HG03575 (cell line): ENCODE measurements at regions not wholly inside any gene's neighbourhood (a gene's known extent, or its start where the extent isn't known, plus 50 kb on each side); places are given as distances from the start of the nearest gene placed in this dataset.

Experiments used
- ATAC-seq: cut with Tn5 transposase; IDR thresholded peaks from one replicate; pipeline ENCODE4 v1.9.1; 2021; ENCODE audit not compliant: unreplicated experiment, insufficient number of reproducible peaks, low FRiP score; ENCODE audit errors: extremely low read depth

GRCh38 chr2:8196316-8196715 lies 485.5 kb upstream of the ID2 start:
- no peak for ATAC-seq

DNA sequence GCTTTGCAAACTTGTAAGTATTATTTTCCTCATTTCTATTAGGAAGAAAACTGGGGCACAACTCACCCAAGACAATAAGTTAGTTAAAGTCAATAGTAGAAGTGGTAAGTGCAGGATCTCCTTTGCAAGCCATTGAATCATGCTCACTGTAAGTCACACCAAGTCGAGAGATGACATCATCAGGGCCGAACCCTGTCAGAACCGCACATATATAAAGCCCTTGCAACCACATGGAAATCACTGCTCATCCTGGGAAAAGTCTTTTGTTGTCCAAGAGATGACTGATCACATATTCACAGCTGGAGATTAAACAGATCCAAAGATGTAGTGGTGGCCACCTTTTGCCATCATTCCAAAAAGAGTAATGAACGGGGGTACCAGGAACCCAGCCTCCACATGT lies 484.8 kb upstream of the ID2 start:
- no peak for ATAC-seq

DNA sequence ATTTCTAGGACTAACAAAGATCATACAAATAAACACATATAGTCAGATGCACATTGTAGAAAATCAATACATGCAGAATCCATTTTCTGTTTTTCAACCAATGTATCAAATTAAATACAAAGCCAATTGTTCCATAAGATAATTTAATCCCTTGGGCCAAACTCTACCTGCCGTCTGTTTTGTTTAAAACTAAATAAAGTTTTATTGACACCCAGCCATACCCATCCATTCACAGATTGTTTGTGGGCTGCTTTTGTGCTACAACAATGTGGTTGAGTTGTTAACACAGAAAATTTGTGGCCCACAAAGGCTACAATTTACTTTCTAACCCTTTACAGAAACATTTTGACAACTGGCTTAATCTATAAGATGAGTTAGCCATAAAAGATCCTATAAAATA lies 484.0 kb upstream of the ID2 start:
- no peak for ATAC-seq

DNA sequence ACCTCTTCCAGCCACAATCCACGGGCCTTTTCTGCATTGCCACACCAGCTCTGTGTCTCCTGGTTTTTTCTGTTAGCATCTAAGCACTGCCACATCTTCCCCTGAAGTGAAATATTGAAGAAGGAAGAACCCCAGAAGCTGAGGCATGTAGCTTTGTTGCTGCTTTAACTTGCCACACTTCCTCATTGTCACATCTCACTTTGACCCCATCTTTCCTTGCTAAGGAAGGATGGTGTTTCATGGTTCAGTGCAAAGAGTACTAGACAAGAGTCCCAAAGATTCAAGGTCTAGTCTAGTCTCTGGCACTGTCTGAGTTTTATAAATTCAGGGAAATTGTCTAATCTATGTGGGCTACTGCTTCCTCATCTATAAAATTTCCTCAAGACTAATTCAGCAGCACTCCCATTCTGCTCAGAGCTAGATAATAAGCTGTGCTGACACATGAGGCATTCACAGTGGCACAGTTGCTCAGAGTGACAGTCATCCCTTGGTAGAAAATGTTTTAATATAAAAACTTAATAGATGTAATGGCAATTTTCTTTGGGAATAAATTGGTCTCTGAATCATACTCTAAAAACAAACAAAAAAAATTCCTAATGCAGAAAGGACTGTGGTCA lies 483.0 kb upstream of the ID2 start:
- ATAC-seq, result no peak

DNA sequence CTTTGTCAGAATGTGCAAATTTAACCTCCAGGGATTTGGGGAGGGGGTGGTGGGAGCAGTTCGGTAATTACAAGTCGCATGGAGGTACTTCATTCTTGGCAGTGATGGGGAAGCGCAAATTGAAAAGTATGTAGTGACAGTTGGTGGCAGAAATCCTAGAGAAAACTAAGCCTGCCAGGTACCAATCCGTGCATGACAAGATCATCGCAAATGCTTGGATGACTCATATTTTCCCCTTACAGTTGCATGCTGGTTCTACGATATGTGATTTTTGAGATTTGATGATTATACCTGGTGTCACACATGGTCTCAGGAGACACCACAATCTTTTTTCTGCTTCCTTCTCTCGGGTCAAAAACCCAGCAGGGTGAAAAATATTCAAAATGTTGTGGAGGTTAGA lies 479.7 kb upstream of the ID2 start:
- ATAC-seq, result peak; percentile 68

- no peak for ATAC-seq
These were observed 478.5 kb upstream of the ID2 start for GRCh38 chr2:8203364-8203763.

DNA sequence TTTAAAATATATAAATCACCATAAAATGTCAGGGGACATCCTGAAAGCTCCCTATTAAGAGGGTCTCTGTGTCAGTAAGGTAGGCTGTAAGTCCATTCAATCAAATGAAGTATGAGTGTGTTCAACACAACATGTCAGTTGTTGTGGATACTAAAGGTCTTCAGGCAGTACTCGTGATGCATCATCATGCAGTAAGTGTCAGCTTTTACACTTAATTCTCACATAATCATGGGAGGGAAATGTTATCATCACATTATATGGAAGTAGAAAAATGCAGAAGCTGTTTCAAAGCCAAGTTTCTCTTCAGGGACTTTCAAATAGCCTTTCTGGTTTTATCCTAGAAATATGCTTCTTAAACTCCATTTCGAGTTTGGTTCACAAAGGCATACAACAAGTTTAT lies 477.1 kb upstream of the ID2 start:
- ATAC-seq, result no peak

GRCh38 chr2:8209494-8209893 lies 472.4 kb upstream of the ID2 start:
- no peak for ATAC-seq

- no peak for ATAC-seq
These were observed 470.5 kb upstream of the ID2 start for GRCh38 chr2:8211384-8211783.

- no peak for ATAC-seq
These were observed 469.6 kb upstream of the ID2 start for GRCh38 chr2:8212239-8212638.

- ATAC-seq, result no peak
These were observed 467.7 kb upstream of the ID2 start for GRCh38 chr2:8214036-8214615.

GRCh38 chr2:8215159-8215863 lies 466.5 kb upstream of the ID2 start:
- no peak for ATAC-seq

- ATAC-seq, result no peak
These were observed 465.9 kb upstream of the ID2 start for GRCh38 chr2:8215982-8216381.

DNA sequence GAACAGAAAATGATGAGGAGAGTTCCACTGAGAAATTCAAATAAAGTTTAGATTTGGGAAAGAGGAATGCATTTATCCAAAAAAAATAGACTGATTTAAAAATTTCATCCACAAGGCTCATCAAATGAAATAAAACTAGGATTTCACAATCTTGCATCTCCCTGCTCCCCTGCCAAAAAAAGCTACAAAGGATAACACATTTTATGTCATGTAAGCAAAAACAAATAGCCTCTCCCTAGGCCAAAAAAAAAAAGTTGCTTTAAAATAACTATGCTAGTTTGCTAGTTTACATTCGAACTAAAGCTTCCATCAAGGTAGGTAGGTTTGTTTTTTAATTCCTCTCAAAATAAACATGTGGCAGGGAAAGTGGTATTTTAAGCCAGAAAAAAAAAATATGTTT lies 465.5 kb upstream of the ID2 start:
- ATAC-seq, result no peak

DNA sequence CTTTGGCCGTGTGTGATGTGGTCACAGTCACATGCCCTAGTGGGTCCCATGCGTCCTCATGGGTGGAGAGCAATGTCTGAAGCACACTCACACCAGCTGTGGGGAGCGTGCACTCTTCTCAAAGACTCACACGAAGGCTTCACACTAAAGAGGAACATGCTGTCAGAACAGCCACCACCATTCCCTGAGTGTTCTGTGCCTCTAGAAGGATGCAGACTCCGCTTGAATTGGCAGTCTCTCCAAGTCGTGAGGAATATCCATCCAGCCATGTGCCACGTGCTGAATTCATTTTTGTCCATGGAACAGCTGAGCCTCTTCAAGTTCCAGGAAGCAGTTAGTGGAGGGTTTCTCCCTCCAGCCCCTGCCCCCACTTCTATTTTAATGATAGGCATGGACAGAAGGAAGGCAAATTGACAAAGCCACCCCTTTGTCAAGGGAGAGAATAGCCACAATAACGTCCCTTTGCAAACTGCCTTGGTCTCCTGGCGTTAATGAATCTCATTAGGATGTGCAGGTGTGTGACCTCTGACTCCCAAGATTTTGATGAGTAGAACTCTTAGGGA lies 464.3 kb upstream of the ID2 start:
- ATAC-seq, result no peak

DNA sequence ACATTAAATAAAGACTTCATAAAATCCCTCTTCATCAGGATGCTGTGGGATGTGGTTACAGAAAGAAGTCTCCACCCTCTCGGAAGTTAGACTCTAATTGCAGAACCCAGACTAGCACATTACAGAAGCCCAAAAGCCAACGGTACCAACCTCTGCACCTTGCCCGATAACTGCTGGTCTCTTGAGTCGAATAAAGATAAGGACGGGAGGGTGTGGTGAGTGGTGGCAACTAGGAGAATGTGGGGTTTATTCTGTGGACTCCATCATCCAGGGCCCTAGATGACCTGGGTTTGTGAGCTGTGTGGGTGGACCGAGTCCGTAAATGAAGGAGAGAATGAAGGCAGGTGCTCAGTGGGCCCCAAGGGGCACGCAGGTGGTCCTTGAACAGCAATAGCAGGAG lies 462.8 kb upstream of the ID2 start:
- no peak for ATAC-seq

- ATAC-seq, result no peak
These were observed 462.1 kb upstream of the ID2 start for GRCh38 chr2:8219631-8220355.

DNA sequence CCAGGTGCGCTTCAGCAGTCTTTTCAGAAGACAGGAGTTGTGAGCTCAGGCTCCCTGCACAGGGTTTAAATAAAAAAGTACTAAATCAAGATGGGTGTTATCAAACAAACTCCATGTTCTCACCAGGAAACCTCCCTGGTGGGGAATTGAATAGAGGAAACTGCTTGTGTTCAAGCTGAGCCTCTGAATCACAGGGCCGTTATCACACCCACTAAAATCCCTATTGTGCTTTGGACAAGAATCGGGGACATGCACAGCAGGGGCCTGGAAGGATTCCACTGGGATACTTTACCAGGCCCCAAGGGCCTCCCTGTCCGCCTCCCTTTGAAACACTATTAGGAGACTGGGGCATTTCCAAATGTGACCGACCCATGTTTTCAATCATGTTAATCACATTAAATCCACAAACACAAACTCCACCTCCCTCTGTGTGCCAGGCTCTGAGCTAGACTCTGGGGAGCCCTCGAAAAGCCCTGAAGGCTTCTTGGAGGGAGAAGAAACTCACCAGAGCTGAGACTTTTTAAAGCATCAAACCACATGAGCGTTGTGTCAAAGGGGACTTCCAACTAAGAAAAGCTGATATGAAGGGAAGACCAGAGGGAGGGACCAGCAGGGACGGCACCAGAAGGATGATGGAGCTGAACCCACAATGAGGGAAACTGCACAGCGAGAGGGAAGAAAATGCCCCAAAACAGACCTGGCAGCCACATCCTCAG lies 458.7 kb upstream of the ID2 start:
- no peak for ATAC-seq

DNA sequence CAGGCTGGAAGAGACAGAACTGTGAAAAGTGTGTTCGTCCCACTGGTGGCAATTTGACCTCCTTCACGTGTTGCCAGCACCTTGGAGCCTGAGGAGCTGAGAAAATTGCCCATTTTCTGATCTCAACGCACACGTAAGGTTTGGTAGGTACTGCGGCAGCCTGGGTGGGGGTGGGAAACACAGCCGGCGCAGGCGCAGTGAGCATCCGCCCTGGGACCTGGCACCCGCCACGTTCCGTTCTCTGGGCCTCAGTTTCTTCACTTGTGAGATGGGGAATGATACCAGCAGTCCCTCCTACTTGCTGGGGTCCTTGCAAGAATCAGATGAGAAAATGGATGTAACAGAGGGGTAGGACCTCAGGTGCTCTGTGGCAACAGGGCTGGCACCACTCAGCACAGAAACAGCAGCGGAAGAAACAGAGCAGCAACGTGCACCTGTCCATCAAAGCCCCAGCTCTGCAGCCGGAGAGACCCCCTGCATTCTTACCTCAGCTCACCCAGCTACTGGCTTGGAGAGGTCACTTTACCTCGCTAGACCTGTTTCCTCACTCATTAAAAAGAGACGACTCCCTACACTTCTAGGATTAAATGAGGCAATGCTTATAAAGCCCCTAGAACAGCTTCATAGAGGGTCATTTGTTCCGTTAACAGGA lies 458.0 kb upstream of the ID2 start:
- ATAC-seq, result no peak
